ENCODE measurements at regions not wholly inside any gene's neighbourhood (a gene's known extent, or its start where the extent isn't known, plus 50 kb on each side); places are given as distances from the start of the nearest gene placed in this dataset.

GRCh38 chr15:79194386-79194785, 88.1 kb upstream of the ANKRD34C start:
- Histone ChIP-seq H3K27me3 (ENCODE audit: insufficient read depth, low read length) (no peaks in the 10 kb centered on the region; the same call in 1 of the 2 replicates), H3K79me2 (ENCODE audit: insufficient read depth, low read length) (no peaks in the 10 kb centered on the region), H4K8ac (replicated peaks; ENCODE audit: insufficient read length, low read depth, low read length) (no peak overlapping the region), H2BK15ac (ENCODE audit: low read depth, low read length) (no peak overlapping the region), H4K20me1 (ENCODE audit: control insufficient read depth, insufficient read depth, insufficient read length) (no peaks in the 10 kb centered on the region), H2AFZ (ENCODE audit: low read length) (no peak overlapping the region), H4K91ac (ENCODE audit: insufficient read length, low read depth, low read length) (no peak overlapping the region), H3K27ac (ENCODE audit: insufficient read length, low read depth, low read length) (no peak overlapping the region), H3K23me2 (ENCODE audit: insufficient read length, low read depth, low read length, poor library complexity, severe bottlenecking) (no peaks in the 10 kb centered on the region), H2BK5ac (ENCODE audit: insufficient read length, low read length) (no peak overlapping the region), H2BK12ac (ENCODE audit: insufficient read length, low read depth, low read length) (no peak overlapping the region), H3K56ac (ENCODE audit: insufficient read length, low read depth, low read length) (no peak overlapping the region), H3T11ph (ENCODE audit: low read length) (no peak overlapping the region), H2AK5ac (ENCODE audit: insufficient read length, low read length) (no peak overlapping the region), H3K18ac (ENCODE audit: insufficient read length, low read depth, low read length) (no peak overlapping the region), H2BK20ac (ENCODE audit: low read depth, low read length, poor library complexity, severe bottlenecking) (no peak overlapping the region), H4K5ac (ENCODE audit: insufficient read length, low read depth, low read length) (no peak overlapping the region), H3K79me1 (ENCODE audit: insufficient read depth, low read depth, low read length, poor library complexity, severe bottlenecking) (no peaks in the 10 kb centered on the region), H3K9me3 (ENCODE audit: control insufficient read depth, low read depth, low read length) (no peaks in the 10 kb centered on the region), H3K4me2 (ENCODE audit: insufficient read depth, insufficient read length, low read length) (no peak overlapping the region), H2BK120ac (ENCODE audit: low read depth, low read length, poor library complexity, severe bottlenecking) (no peak overlapping the region), H3K4ac (ENCODE audit: low read depth, low read length) (no peak overlapping the region), H3K14ac (ENCODE audit: insufficient read depth, low read length) (no peak overlapping the region), H3K4me1 (ENCODE audit: insufficient read depth, low read length) (peaks cover 5% of the 10 kb centered on the region; the same call in 1 of the 2 replicates), H3K23ac (ENCODE audit: insufficient read length, low read depth, low read length) (no peak overlapping the region), H3K9ac (ENCODE audit: extremely low read depth, insufficient read length, low read length) (no peak overlapping the region)
- Mint-ChIP-seq H3K4me1 (peaks cover 30 to 35% of the 10 kb centered on the region in 2 experiments), H3K27ac (no peak overlapping the region), H3K27me3 (ENCODE audit: low read depth) (peaks cover 22% of the 10 kb centered on the region), H3K36me3 (ENCODE audit: insufficient read depth in 1 of 3, low read depth in 3 of 3) (no peaks in the 10 kb centered on the region), H3K4me3 (no peak overlapping the region), H3K9me3 (no peaks in the 10 kb centered on the region; a peak in 1 of 5 replicates)
- DNase-seq = no peak
- TF ChIP-seq CTCF (conservative IDR thresholded peaks at IDR 0.05) = no peak
- no CpG with 5 or more reads among the region's 3 CpGs for WGBS (ENCODE audit: extremely low coverage, insufficient read length, low lambda C conversion rate)
